ENCODE measurements at regions not wholly inside any gene's neighbourhood (a gene's known extent, or its start where the extent isn't known, plus 50 kb on each side); places are given as distances from the start of the nearest gene placed in this dataset.

GRCh38 chr4:24701683-24702082 lies 93.7 kb upstream of the SOD3 start:
- DNase-seq: peak in 21 of 42 donors; percentile 12 to 68 (median 29)
- intact Hi-C loops (cut with DNase I): no loop called here

GRCh38 chr4:24702281-24702680 lies 93.1 kb upstream of the SOD3 start:
- no peak for DNase-seq
- intact Hi-C loops (cut with DNase I): no loop called here

GRCh38 chr4:24703298-24703697 lies 92.1 kb upstream of the SOD3 start:
- intact Hi-C loops (cut with DNase I): no loop called here
- no peak for DNase-seq

GRCh38 chr4:24704149-24704548 lies 91.2 kb upstream of the SOD3 start:
- intact Hi-C loops (cut with DNase I): no loop called here
- no peak for DNase-seq

- DNase-seq: no peak
- intact Hi-C loops (cut with DNase I): no loop called here
These were observed 90.2 kb upstream of the SOD3 start for GRCh38 chr4:24705016-24705753.

- intact Hi-C loops (cut with DNase I): no loop called here
- DNase-seq: no peak
These were observed 81.8 kb upstream of the SOD3 start for GRCh38 chr4:24713604-24714003.

- no peak for DNase-seq
- intact Hi-C loops (cut with DNase I): no loop called here
These were observed 75.8 kb upstream of the SOD3 start for GRCh38 chr4:24719615-24720014.

GRCh38 chr4:24720436-24720835 lies 74.9 kb upstream of the SOD3 start:
- no peak for DNase-seq
- intact Hi-C loops (cut with DNase I): no loop called here

- intact Hi-C loops (cut with DNase I): no loop called here
- DNase-seq: peak in 1 of 42 donors; percentile 20
These were observed 74.4 kb upstream of the SOD3 start for GRCh38 chr4:24720979-24721378.

- intact Hi-C loops (cut with DNase I): no loop called here
- DNase-seq: peak in 1 of 42 donors; percentile 27
These were observed 73.3 kb upstream of the SOD3 start for GRCh38 chr4:24722026-24722568.

GRCh38 chr4:24727390-24728224 lies 67.8 kb upstream of the SOD3 start:
- intact Hi-C loops (cut with DNase I): no loop called here
- DNase-seq: peak in 1 of 42 donors; percentile 20

- intact Hi-C loops (cut with DNase I): no loop called here
- DNase-seq: no peak
These were observed 66.1 kb upstream of the SOD3 start for GRCh38 chr4:24729119-24729730.

- DNase-seq: peak in 41 of 42 donors; percentile 13 to 73 (median 37)
- intact Hi-C loops (cut with DNase I): no loop called here
These were observed 64.9 kb upstream of the SOD3 start for GRCh38 chr4:24730256-24731001.

- no peak for DNase-seq
- intact Hi-C loops (cut with DNase I): no loop called here
These were observed 63.9 kb upstream of the SOD3 start for GRCh38 chr4:24731448-24731847.

GRCh38 chr4:24734511-24734910 lies 60.9 kb upstream of the SOD3 start:
- no peak for DNase-seq
- intact Hi-C loops (cut with DNase I): no loop called here

- intact Hi-C loops (cut with DNase I): no loop called here
- no peak for DNase-seq
These were observed 59.3 kb upstream of the SOD3 start for GRCh38 chr4:24736066-24736465.

GRCh38 chr4:24741910-24742309 lies 53.5 kb upstream of the SOD3 start:
- no peak for DNase-seq
- intact Hi-C loops (cut with DNase I): no loop called here

GRCh38 chr4:24742335-24742734 lies 53.0 kb upstream of the SOD3 start:
- intact Hi-C loops (cut with DNase I): no loop called here
- no peak for DNase-seq

GRCh38 chr4:24742773-24743172 lies 52.6 kb upstream of the SOD3 start:
- no peak for DNase-seq
- intact Hi-C loops (cut with DNase I): no loop called here
